Fibroblast of the aortic adventitia (primary cell): ENCODE measurements at regions not wholly inside any gene's neighbourhood (a gene's known extent, or its start where the extent isn't known, plus 50 kb on each side); places are given as distances from the start of the nearest gene placed in this dataset.

ENCODE experiments used
- DNase-seq: peaks from one replicate; pipeline ENCODE4 v3.0.0-alpha.2; 2010; ENCODE audit warnings: low read depth
- H3K4me3 ChIP-seq: 2 replicates; pipeline ENCODE4 v1.5.1; 2011; ENCODE audit warnings: low read depth, mild to moderate bottlenecking, control low read depth, low read length, moderate library complexity
- TF ChIP-seq, protein P1 (sequence below): IDR thresholded peaks from 2 replicates; pipeline ENCODE4 v1.5.1; 2011; ENCODE audit warnings: mild to moderate bottlenecking, low read length, control low read depth, inconsistent platforms; ENCODE audit not compliant: insufficient read depth

DNA sequence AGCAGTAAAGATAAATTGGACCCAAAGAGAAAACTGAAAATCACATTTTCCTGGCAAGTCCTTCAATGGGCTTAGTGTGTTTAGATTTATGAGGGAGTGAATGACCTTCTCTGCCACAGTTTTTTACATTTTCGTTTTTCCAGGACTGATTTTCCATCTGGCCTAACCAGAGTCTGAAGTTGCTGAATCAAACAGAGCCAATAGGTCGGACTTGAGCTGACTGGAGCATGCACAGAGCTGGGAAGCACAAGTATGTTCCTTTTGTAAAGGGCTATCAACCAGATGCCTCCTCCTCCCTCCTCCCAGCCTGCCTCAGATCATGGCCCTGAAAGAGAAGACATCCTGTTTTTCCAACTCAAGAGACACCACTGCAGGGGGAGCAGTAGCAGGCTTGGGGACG is 126.0 kb upstream of the ANKRD1 start:
- no peak overlapping the region for H3K4me3 ChIP-seq
- TF ChIP-seq, protein P1, sequence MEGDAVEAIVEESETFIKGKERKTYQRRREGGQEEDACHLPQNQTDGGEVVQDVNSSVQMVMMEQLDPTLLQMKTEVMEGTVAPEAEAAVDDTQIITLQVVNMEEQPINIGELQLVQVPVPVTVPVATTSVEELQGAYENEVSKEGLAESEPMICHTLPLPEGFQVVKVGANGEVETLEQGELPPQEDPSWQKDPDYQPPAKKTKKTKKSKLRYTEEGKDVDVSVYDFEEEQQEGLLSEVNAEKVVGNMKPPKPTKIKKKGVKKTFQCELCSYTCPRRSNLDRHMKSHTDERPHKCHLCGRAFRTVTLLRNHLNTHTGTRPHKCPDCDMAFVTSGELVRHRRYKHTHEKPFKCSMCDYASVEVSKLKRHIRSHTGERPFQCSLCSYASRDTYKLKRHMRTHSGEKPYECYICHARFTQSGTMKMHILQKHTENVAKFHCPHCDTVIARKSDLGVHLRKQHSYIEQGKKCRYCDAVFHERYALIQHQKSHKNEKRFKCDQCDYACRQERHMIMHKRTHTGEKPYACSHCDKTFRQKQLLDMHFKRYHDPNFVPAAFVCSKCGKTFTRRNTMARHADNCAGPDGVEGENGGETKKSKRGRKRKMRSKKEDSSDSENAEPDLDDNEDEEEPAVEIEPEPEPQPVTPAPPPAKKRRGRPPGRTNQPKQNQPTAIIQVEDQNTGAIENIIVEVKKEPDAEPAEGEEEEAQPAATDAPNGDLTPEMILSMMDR = no peak
- no peak for DNase-seq

- H3K4me3 ChIP-seq = no peak overlapping the region
- TF ChIP-seq, protein P1 = no peak
- DNase-seq = no peak
These were observed 127.5 kb upstream of the ANKRD1 start for GRCh38 chr10:91048380-91048779.

GRCh38 chr10:91049296-91049987 is 128.6 kb upstream of the ANKRD1 start:
- H3K4me3 ChIP-seq = no peak overlapping the region
- TF ChIP-seq, protein P1 = no peak
- no peak for DNase-seq

DNA sequence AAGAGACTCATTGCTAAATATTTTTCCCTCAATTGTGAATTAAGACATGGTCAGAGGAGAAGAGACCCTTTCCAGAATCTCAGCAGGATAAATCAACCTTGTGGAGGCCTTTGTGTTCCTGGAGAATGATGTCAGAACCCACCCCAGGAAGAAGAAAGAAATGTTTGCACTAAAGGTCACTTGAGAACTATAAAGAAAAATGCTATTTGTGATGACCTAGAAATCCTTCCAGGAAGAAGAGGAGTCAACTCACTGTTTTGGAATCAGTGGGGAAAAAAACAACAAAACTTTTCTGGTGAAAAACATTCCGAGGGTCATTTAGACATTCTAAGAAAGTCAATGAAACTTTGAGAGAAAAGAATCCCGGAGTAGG is 129.1 kb upstream of the ANKRD1 start:
- TF ChIP-seq, protein P1 = no peak
- no peak for DNase-seq

DNA sequence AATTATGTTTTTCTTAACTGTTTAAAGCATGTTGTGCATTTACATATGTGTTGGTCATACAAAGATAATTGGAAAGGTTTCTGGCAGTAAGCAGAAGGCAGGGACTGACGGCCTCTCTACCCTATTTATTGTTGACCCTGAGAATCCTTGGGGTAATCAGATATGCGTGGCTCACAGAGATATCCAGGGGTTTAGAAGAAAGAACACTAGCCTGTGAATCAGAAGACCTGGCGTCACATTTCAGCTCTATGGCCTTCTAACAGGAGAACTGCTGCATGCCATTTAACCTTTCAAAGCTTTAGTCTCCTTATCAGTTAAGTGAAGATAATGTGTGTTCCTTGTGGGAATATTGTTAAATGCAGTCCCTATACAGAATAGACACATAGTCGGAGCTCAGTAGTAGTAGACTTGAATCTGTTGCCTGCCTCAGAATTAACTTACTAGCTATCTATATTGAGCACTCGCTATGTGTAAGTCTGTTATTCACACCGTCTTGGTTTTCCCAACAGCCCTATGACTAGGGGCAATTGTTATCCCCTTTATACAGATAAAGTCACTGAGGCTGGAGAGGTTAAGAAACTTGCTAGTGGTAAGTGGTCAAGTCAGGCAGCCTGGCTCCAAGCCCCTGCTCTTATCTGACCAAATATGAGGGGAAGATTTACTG is 129.6 kb upstream of the ANKRD1 start:
- TF ChIP-seq, protein P1 = no peak
- DNase-seq = no peak
- no peak overlapping the region for H3K4me3 ChIP-seq

More for the DNA sequence above, 129.1 kb upstream of the ANKRD1 start:
- no peak overlapping the region for H3K4me3 ChIP-seq

GRCh38 chr10:91051829-91052228 is 130.9 kb upstream of the ANKRD1 start:
- DNase-seq = peak; percentile 35
- no peak overlapping the region for H3K4me3 ChIP-seq
- TF ChIP-seq, protein P1 = no peak
